SKM-1 treated with dmso at 0.1 percent for 144 hours (cell line): ENCODE measurements at regions not wholly inside any gene's neighbourhood (a gene's known extent, or its start where the extent isn't known, plus 50 kb on each side); places are given as distances from the start of the nearest gene placed in this dataset.
"Not testable (repeated sequence)": the region's sequence is repeated elsewhere in the genome, so short reads cannot be mapped to it uniquely, and the experiment has no call there.

Experiments used
- DNase-seq: peaks from one replicate; lab custom pipeline; 2025; ENCODE audit not compliant: unreplicated experiment; lab: John Stamatoyannopoulos, UW

DNA sequence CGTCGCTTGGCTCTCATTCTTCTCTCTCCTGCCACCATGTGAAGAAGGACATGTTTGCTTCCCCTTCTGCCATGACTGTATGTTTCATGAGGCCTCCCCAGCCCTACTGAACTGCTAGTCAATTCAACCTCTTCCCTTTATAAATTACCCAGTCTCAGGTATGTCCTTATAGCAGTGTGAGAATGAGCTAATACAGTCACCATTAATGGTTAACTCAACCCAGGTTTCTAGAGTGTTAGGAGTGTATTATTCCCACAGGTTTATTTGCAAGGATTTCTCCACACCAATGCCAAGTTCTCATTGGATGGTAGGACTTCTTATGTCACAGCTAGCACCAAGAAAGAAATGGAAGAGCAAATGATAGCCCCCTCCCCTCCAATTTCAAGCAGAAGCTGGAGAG lies 71.9 kb downstream of the DYNAP start:
- no peak for DNase-seq

DNA sequence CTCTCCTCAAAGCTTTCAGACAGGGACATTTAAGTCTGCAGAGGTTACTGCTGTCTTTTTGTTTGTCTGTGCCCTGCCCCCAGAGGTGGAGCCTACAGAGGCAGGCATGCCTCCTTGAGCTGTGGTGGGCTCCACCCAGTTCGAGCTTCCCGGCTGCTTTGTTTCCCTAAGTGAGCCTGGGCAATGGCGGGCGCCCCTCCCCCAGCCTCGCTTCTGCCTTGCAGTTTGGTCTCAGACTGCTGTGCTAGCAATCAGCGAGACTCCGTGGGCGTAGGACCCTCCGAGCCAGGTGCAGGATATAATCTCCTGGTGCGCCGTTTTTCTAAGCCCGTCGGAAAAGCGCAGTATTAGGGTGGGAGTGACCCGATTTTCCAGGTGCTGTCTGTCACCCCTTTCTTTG lies 78.7 kb downstream of the DYNAP start:
- not testable (repeated sequence) for DNase-seq

DNA sequence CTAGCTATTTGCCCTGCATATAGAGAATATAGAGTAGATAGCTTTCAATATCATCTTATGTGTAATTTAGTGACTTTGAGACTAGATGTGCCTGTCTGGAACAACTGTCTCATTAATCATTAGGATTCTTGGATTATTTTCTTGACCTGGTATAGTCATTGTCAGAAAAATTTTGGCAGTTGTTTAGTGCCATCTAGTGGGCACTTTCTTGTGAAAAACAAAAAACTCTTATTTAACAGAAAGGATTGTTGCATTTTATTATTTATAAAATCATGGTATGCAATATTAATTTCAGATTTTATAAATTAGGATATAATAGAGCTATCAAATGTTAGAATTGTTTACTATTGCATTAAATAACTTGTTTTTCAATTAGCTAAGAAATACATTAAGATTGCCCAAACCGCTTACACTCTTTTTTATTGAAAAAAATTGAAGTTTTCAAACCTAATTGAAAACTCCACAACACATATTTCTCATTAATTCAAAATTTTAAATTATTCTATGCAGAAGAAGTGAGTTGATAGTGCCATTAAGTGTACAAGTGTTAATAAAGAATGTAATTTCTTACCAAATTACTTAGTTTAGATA lies 80.3 kb downstream of the DYNAP start:
- peak; percentile 7 for DNase-seq

DNA sequence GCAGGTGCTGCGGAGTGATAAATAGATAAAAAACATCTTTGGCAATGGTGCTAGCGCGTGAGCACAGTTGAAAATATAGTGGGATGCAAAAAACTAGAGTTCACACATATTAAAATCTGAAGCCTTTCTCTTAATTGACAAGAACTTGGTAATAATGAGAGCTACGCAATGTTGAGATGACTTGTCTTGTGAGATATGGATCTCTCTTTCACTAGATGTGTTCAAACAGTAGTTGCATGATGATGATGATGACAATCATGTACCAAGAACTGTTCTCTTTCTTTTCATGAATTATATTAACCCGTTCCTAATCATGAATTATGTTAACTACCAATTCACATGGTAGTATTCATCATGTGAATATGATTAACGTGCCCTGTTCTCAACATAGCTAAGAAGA lies 81.1 kb downstream of the DYNAP start:
- no peak for DNase-seq

DNA sequence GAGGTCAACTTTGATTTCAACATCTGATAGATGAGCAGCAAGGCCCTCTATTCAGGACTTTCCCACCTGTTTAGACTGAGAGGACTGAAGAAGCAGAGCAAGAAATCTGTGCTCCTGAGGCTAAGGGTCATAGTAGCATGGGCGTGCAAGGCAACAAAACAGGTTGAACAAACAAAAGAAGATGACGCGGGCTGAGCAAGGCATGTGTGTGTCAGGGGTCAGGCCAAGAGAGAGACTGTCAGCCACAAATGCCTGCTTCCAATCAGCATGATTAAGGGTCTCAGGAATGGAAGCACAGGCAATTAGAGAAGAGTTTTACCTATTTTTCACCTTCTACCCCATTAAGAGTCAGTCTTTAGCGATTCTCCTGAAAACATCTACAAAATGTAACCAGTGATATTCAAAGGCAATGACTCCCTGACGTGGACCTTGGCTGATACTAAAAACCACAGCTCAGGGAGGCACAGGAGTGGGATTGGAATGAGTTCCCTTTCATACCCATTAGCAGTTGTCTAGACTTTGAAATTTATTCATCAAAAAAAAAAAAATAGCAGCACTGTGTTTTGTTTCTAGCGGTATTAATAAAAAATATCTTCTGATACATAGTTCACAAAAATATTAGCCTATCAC lies 81.9 kb downstream of the DYNAP start:
- DNase-seq, result no peak

DNA sequence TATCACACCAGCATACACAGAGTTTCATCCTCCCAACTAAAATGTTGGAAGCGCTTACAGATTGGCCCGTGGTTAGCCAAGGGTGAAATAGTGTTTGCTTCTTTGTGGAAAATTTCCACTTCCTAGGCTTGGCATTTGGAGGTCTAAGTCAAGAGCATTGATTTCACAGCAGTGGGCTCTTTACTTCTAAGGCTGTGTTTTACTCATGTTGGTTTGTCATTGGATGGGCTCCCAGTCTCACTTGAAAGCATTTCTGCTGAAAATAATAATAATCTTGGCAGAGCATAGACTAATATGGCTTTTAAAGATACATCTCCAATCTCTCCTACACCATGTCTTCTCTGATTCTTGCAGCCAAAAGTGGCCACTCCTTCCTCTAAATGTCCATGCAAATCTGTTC lies 82.9 kb downstream of the DYNAP start:
- no peak for DNase-seq

DNA sequence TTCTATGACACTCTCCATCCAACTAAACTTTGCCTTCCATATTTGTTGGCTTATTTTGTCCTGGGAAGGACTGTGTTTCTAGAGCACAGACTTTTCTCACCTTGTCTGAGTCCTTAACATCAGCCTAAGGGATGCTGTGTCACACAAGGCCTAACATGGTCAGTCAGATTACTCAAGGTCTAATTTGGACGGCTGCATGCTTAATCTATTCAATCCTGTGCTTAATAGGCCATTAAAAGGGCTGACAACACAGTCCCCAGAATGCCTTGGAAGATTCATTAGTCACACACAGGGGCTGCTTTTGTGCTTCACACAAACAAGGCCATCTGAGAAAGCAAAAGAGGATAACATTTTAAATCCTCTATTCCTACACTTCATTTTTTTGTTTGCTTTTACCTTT lies 84.0 kb downstream of the DYNAP start:
- DNase-seq, result no peak

DNA sequence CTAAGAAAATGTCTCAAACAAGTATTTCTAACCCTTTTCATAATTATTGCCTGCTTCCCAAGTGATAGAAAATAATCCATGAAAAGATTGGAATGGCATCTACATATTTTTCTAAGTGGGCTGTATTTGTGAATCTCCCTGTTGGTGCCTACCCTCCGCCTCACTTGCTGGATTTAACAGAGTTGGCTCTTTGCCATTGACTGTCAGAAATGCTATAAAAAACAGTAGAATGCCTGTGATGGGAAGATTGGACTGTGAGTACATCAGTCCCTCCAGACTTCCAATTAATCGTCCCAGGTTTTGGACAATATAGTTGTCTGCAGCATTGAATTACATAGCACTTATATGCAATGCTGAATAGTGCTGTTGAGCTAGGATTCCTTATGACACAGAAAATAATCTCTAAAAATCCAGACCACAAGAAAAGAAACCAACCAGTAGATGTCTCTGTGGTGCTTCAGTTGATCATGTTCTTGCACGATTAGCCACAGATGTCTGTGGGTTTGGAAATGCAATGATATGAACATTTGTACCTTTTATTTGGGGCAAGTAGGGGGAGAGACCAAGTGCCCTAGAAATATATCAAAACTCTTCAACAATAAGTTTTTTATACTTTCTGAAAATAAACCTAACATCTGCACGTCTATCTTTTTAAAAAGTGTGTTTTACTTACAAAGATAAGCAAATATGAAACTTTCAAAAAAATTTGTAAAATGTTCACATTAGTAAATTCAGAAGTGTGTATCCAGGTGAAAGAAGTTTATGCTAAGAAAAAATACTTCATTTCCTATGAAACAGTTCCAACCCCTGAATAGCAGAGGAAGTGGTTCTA lies 88.5 kb downstream of the DYNAP start:
- peak; percentile 21 for DNase-seq

DNA sequence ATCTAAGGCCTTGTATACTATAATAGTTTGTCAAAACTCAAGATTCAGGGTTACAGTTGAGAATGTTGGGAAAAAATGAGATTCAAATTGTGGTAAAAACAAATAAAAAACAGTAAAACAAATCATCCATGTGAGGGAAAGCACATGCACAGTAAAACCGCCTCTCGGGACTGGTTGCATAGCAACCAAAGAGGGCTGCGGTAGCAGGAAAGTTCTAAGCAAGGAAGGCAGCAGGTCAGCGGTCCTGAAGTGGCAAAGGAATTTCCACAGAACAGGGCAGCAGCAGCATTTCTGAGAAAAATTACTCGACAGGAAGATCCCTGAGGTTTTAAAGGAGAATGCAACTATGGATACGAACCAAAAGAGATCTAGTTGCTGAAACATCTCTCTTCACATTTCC lies 93.7 kb downstream of the DYNAP start:
- no peak for DNase-seq

DNA sequence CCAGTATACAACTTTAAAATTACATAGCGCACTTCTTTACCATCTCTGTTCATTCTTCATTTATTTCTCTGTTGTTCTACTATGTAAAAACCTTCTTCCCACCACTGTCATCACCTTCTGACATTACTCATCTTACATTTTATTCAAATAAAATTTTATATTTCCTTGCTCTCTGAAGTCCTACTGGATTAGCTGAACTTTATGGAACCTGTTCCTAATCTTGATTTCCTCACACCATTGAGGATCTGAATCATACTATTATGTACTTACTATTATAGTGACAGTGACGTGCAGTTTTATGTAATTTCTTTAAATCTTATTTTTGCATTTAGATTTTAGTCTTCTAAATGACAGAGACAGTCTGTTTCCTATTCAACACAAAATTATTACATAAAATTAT lies 98.3 kb downstream of the DYNAP start:
- no peak for DNase-seq

DNA sequence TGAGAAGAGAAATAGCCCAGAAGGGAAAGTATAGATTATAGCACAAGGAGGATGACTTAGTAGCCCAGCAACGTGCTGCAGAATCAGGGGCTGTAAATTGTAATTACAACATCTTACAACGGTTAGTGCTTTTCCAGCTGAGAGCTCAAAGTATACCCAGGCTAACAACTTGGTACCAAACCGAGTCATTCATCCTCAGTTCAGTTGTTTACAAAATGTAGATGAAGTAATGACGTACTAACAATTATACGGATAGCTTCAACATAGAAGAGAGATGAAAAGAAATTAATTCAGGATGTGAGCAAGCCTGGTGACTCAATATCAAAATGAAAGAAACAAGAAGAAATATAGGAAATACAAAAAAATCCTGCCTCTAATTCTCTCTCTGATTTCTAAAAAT lies 99.2 kb downstream of the DYNAP start:
- DNase-seq, result no peak

DNA sequence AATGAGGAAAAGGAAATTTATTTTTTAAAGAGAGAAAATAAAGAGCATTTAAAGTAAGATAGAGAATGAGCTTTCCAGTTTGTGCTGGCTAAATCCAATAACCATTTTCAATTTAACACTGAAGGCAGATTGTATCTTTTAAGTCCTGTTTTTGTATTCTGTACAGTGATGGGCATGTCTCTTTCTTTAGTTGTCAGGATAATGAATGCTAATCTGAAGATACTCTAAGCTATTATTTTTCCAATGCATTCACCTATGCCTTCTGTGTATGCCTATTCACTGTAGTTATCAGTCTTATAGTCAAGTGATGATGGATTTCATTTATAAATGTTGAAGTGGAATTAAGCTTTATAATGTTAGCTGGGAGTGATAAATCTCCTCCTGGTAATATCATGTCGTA lies 101.4 kb downstream of the DYNAP start:
- no peak for DNase-seq

DNA sequence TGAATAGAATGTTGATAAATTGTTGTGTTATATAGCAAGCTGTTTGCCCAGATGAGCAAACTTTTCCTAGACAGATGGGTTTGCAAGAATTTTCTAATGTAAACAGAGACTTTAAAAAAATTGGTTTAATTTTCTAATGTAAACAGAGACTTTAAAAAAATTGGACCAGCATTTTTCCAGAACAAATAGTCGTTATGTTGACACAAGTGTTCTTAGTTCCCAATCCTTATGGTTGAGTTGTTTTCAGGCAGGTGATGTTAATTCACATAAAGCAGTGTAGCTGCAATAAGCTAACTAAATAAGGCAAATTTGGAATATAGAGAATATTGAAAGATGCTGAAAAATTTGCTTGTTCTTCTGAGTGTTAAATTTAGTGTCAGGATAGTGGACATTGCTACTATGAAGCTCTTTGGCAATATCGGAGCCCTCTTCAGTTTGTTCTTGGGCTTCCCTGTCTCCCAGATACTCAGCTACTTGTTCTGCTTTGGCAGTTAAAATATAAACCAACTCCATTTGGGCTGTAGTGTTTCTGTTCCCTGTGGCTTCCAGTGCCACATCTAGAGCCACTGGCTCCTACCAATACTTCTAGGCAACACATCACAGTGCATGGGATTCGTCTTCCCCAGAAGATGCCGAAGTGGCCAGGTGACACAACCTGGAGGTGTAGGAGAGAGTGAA lies 105.7 kb downstream of the DYNAP start:
- no peak for DNase-seq

DNA sequence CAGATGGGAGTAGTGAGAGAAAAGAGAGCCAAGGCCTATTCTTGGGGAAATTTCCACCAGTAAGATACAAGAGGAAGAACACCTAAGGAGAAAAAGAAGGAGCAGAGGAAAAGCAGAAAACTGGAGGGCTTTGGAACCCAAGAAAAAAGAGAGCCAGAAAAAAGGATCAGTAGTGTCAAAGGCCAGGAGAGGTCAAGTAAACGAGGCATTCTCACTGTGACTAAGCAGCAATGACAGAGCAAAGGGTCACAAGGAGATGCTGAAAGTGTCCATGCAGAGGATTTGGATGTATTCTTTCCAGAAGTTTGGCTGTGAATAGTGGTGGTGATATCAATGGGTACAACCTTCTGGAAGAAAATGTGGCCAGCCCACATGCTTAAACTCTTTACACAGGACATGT lies 109.5 kb downstream of the DYNAP start:
- DNase-seq, result no peak

DNA sequence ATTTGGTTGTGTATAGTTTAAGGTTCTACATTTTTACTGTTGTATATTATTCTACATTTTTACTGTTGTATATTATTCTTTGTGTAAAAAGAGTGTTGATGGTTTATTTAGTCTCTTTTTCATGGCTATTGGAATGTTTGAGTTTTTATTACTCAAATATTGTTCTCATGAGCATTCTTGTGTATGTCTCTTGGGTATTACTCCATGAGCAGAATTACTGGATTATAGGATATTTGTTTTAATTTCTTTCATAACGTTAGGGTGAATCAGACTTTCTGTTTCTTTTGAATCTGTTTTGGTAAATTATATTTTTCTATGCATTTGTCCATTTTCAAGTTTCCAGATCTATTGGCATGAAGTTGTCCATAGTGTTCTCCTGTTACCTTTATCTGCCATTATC lies 111.6 kb downstream of the DYNAP start:
- DNase-seq, result no peak

DNA sequence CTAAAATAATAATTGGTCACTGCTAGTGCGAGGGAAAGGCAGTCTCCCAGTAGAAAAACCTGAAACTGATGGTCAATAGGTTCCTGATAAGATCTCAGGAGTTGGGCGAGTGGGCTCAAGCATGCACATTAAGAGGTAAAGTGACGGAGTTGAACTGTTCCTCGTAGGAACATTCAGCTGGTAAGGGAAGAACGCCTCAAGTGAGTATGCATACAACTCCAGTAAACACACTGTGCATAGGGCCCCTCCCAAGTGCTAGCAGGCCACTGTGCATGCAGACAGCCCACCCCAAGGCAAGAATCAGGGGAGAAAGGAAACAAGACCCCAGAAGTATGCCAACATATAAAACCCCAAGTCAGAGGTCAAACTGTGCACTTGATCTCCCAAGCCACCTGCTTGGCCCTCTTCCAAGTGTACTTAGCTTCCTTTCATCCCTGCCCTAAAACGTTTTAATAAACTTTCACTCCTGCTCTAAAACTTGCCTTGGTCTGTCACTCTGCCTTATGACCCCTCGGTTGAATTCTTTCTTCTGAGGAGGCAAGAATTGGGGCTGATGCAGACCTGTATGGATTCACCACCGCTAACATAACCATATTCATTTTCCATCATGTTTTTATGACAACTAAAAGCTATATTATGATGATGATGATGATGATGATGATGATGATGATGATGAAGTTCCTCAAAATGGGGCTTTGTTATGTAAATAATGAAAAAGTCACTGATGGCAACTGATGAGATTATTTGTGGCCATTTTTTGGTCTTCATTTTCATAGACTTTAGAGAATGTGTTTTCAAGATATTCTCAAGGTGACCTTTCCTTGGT lies 118.0 kb upstream of the RAB27B start:
- DNase-seq, result no peak

DNA sequence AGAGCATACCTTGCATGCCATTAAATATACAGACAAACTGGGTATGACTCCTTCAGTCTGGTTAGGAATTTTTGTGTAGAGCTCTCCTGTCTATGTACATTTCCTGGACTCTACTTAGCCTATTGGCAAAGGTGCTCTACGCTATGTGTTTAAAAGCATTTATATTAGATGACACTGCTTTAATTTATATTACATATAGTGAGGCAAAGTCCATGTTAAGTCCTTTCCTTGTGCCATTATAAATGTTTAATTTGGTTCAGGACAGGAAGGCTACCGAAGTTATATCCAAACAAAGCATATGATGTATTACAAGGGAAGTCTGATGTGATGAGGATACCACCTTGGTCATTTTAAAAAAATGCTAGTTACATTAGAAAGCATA lies 117.4 kb upstream of the RAB27B start:
- no peak for DNase-seq

DNA sequence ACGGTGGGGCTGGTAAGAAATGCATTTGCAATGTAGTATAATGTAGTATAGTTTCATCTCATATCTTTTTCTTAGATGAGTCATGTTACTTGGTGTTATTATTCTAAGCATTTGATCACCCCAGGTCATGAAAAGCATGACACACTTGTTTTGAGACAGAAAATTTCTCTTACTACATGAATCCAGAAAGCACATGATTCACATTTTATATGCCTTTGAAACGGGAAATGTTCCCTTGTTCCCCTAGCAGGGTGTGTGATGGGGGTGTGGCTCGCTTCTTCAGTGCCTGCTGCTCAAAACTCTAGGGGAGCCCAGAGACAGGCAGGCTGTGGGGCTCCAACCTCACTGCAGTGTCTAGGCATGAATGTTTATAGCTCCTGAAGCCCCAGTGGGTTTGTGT lies 116.0 kb upstream of the RAB27B start:
- no peak for DNase-seq

DNA sequence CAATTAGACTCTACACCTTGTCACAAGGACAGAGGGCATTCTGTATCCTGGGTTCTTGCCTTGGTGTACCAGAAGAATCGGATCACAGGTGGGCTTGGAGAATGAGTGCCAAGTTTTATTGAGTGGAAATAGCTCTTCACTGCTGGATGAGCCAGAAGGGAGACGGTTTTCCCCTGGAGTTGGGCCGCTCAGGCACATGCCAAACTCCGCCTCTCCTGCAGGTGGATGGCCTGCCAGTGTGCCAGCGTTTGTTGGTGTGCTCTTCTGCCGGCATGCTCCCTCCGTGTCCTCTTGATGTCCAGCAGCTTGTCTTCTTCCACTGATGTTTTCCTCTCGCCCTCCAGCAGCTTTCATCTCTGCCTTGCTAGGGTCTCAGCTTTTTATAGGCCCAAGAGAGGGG lies 115.5 kb upstream of the RAB27B start:
- no peak for DNase-seq

DNA sequence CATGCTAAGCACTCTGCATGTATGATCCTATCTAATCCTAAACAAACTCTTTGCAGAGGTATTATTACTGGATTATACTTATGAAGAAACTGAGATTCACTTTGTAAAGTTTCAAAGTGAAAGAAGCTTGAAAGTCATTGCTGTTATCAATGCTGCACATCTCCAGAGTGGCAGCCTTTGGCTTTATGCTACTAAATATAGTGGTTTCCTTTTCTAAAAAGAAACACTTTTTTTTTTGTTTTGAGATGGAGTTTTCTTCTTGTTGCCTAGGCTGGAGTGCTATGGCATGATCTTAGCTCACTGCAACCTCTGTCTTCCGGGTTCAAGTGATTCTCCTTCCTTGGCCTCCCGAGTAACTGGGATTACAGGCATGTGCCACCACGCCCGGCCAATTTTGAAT lies 114.9 kb upstream of the RAB27B start:
- DNase-seq, result no peak

DNA sequence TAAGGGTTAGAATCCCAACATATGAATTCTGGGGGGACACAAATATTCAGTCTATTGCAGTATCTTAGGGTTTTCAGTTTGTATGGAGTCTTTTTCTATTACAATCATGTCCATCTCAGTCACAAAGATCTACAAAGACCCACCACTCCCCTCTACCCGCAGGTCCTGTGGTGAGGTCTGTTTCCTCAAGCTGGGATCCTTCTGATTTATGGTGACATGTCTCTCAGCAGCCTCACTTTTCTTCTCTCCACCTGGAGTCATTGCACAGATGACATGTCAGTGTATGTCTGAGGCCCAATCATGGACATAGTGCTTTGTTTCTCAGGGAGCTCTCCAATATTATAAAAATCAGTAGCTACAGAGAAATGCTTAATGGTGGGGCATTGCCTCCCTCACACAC lies 113.4 kb upstream of the RAB27B start:
- no peak for DNase-seq
